BE2C (cell line): ENCODE measurements at regions not wholly inside any gene's neighbourhood (a gene's known extent, or its start where the extent isn't known, plus 50 kb on each side); places are given as distances from the start of the nearest gene placed in this dataset.
"Not testable (repeated sequence)": the region's sequence is repeated elsewhere in the genome, so short reads cannot be mapped to it uniquely, and the experiment has no call there.

ENCODE experiments used
- DNase-seq: peaks from one replicate; pipeline ENCODE4 v3.0.0-alpha.2; 2020
- H3K27me3 ChIP-seq: fragments of 250-450 bp; sonication (Bioruptor Pico); 2 replicates; pipeline ENCODE4 v1.5.1; 2020; ENCODE audit warnings: mild to moderate bottlenecking
- H3K36me3 ChIP-seq: fragments of 250-450 bp; sonication (Bioruptor Pico); 2 replicates; pipeline ENCODE4 v1.5.1; 2020; ENCODE audit warnings: mild to moderate bottlenecking
- H3K4me1 ChIP-seq: fragments of 250-450 bp; sonication (Bioruptor Pico); 2 replicates; pipeline ENCODE4 v1.5.1; 2020
- H3K4me3 ChIP-seq: 2 replicates; pipeline ENCODE4 v1.5.1; 2011; ENCODE audit warnings: low read depth, low read length
- H3K9me3 ChIP-seq: fragments of 250-450 bp; sonication (Bioruptor Pico); 2 replicates; pipeline ENCODE4 v1.5.1; 2020
- TF ChIP-seq, protein P1 (sequence below): IDR thresholded peaks from 2 replicates; pipeline ENCODE4 v1.5.1; 2012; ENCODE audit warnings: mild to moderate bottlenecking, low read depth, low read length

GRCh38 chr2:234702731-234703225 lies 205.9 kb upstream of the ARL4C start:
- TF ChIP-seq, protein P1, sequence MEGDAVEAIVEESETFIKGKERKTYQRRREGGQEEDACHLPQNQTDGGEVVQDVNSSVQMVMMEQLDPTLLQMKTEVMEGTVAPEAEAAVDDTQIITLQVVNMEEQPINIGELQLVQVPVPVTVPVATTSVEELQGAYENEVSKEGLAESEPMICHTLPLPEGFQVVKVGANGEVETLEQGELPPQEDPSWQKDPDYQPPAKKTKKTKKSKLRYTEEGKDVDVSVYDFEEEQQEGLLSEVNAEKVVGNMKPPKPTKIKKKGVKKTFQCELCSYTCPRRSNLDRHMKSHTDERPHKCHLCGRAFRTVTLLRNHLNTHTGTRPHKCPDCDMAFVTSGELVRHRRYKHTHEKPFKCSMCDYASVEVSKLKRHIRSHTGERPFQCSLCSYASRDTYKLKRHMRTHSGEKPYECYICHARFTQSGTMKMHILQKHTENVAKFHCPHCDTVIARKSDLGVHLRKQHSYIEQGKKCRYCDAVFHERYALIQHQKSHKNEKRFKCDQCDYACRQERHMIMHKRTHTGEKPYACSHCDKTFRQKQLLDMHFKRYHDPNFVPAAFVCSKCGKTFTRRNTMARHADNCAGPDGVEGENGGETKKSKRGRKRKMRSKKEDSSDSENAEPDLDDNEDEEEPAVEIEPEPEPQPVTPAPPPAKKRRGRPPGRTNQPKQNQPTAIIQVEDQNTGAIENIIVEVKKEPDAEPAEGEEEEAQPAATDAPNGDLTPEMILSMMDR = no peak
- Histone ChIP-seq H3K4me1 (no peaks in the 10 kb centered on the region), H3K4me3 (no peak overlapping the region), H3K27me3 (no peaks in the 10 kb centered on the region; the same call in 1 of the 2 replicates), H3K36me3 (no peaks in the 10 kb centered on the region), H3K9me3 (no peaks in the 10 kb centered on the region)
- peak; percentile 23 for DNase-seq

GRCh38 chr2:234701841-234702240 lies 205.0 kb upstream of the ARL4C start:
- no peak for DNase-seq
- no peaks in the 10 kb centered on the region; the same call in 1 of the 2 replicates for H3K27me3 ChIP-seq
- no peaks in the 10 kb centered on the region for H3K36me3 ChIP-seq
- H3K4me1 ChIP-seq = no peaks in the 10 kb centered on the region
- H3K9me3 ChIP-seq = no peaks in the 10 kb centered on the region
- TF ChIP-seq, protein P1 = no peak
- H3K4me3 ChIP-seq = no peak overlapping the region

DNA sequence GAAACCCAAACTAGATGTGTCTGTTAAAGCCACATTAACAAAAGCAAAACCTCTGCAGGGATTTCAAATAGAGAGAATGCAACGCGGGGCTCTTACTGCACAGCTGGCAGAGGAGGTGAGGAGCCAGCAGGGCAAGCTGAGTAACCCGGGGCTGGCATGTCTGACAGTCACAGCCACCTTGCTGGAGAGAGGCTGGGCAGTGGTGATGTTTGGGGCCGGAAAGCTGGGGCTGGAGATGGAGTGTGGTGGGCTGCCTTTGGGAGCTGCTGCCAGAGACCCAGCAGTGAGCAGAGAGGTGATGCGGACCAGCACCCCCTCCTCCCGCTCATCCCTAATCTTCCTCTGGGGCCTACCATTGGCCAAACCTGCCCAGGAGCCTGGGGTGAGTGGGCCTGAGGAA lies 204.5 kb upstream of the ARL4C start:
- Histone ChIP-seq H3K4me1 (no peaks in the 10 kb centered on the region), H3K4me3 (no peak overlapping the region), H3K9me3 (no peaks in the 10 kb centered on the region), H3K27me3 (no peaks in the 10 kb centered on the region; the same call in 1 of the 2 replicates), H3K36me3 (no peaks in the 10 kb centered on the region)
- TF ChIP-seq, protein P1 = no peak
- no peak for DNase-seq

GRCh38 chr2:234699456-234699855 lies 202.6 kb upstream of the ARL4C start:
- Histone ChIP-seq H3K4me1 (no peaks in the 10 kb centered on the region), H3K27me3 (no peaks in the 10 kb centered on the region), H3K9me3 (no peaks in the 10 kb centered on the region), H3K4me3 (no peak overlapping the region), H3K36me3 (no peaks in the 10 kb centered on the region)
- DNase-seq = no peak
- TF ChIP-seq, protein P1 = no peak

DNA sequence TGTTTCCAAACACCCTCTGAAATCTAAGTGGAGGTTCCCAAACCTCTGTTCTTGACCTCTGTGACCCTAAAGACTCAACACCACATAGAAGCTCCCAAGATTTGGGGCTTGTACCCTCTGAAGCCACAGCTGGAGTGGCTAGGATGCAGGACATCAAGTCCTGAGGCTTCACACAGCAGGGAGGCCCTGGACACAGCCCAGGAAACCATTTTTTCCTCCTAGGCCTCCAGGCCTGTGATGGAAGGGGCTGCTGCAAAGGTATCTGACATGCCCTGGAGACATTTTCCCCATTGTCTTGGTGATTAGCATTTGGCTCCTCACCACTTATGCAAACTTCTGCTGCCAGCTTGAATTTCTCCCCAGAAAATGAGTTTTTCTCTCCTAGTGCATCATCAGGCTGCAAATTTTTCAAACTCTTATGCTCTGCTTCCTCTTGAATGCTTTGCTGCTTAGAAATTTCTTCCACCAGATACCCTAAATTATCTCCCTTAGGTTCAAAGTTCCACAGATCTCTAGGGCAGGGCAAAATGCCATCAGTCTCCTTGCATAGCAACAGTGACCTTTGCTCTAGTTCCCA lies 200.5 kb upstream of the ARL4C start:
- not testable (repeated sequence) for H3K9me3 ChIP-seq, H3K4me1 ChIP-seq, H3K4me3 ChIP-seq, DNase-seq, H3K27me3 ChIP-seq, H3K36me3 ChIP-seq

- H3K4me3 ChIP-seq = no peak overlapping the region
- H3K4me1 ChIP-seq = peaks cover 11% of the 10 kb centered on the region
- H3K36me3 ChIP-seq = no peaks in the 10 kb centered on the region
- TF ChIP-seq, protein P1 = no peak
- H3K27me3 ChIP-seq = no peaks in the 10 kb centered on the region
- no peak for DNase-seq
- H3K9me3 ChIP-seq = no peaks in the 10 kb centered on the region
Measured at GRCh38 chr2:234695981-234696380, 199.1 kb upstream of the ARL4C start.
